Tibial nerve (tissue), 4 donors: ENCODE measurements at regions not wholly inside any gene's neighbourhood (a gene's known extent, or its start where the extent isn't known, plus 50 kb on each side); places are given as distances from the start of the nearest gene placed in this dataset.

Experiments used
- DNase-seq, 2 donors: peaks; one replicate each; pipeline ENCODE4 v3.0.0-alpha.2; 2019; ENCODE audit warnings: low spot score in 2 of 2
- H3K27ac ChIP-seq, 4 donors: fragments of 200-600 bp; sonication (generic) in 3 of 4; one replicate each; pipeline ENCODE4 v1.5.1; 2017 to 2019; ENCODE audit warnings: mild to moderate bottlenecking in 1 of 4
- H3K27me3 ChIP-seq, 2 donors: fragments of 200-600 bp; sonication (generic) in 1 of 2; one replicate each; pipeline versions ENCODE4 v1.5.1 to v1.6.0; 2017 to 2019
- H3K36me3 ChIP-seq, 3 donors: fragments of 200-600 bp; sonication (generic); one replicate each; pipeline ENCODE4 v1.5.1; 2018 to 2019
- H3K4me1 ChIP-seq, 4 donors: fragments of 200-600 bp; sonication (generic) in 3 of 4; one replicate each; pipeline ENCODE4 v1.5.1; 2017 to 2019
- H3K4me3 ChIP-seq, 4 donors: fragments of 200-600 bp; sonication (generic) in 3 of 4; one replicate each; pipeline ENCODE4 v1.5.1; 2017 to 2019; ENCODE audit warnings: mild to moderate bottlenecking in 1 of 4, moderate library complexity in 1 of 4
- H3K9me3 ChIP-seq, 4 donors: fragments of 200-600 bp; sonication (generic) in 3 of 4; one replicate each; pipeline ENCODE4 v1.5.1; 2017 to 2019
- EP300 ChIP-seq, 2 donors: sonication (generic); formaldehyde crosslinking; IDR thresholded peaks; one replicate each; pipeline ENCODE4 v1.6.1; 2017; ENCODE audit warnings: antibody characterized with exemption in 2 of 2, mild to moderate bottlenecking in 1 of 2
- POLR2A ChIP-seq, 2 donors: fragments of 450-650 bp; IDR thresholded peaks; one replicate each; pipeline ENCODE4 v1.6.1; 2017; ENCODE audit warnings: antibody characterized with exemption in 2 of 2, mild to moderate bottlenecking in 2 of 2, moderate library complexity in 2 of 2
- WGBS, 2 donors: methylation state at CpG; one replicate each; pipeline ENCODE4 v1.1.5; 2018; 5-methylcytosine and 5-hydroxymethylcytosine counted together
- TF ChIP-seq, protein P1 (sequence below), 5 experiments: fragments of 200-600 bp in 3 of 5; fragments of 450-650 bp in 2 of 5; sonication (generic) in 3 of 5; IDR thresholded peaks; one replicate each; pipeline ENCODE4 v1.5.1; 2016 to 2019; ENCODE audit warnings: antibody characterized with exemption in 5 of 5, mild to moderate bottlenecking in 3 of 5, moderate library complexity in 2 of 5

DNA sequence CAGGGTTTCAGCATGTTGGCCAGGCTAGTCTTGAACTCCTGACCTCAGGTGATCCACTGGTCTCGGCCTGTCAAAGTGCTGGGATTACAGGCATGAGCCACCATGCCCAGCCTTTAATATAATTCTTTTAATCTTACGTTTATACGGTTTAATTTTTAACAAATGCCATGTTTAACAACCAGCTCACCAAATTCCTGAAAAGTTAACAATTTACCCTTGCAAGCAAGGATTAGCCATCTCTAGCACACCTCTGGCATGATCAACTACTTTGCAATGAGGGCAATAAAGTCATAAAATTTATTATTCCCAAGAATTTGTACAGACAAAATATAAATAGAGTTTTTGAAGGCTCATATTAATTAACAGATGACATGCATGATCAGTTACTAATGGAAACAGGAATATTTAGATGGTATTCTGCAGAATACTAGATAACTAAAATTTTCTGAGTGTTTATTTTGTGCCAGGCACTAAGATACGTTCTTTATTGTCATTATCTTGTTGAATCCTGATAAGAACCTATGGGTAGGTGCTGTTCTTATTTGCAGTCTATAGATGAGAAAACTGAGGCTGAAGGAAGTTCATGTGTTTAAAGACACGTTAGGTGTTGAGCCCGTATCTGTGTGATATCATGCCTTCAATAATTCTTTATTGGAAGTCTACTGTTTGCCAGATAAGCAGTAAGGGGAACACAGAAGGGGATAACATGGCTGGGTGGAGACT, 190.1 kb downstream of the CDCA7 start:
- Histone ChIP-seq H3K27me3 (no peaks in the 10 kb centered on the region), H3K27ac (no peak overlapping the region), H3K36me3 (no peaks in the 10 kb centered on the region), H3K4me3 (no peak overlapping the region), H3K9me3 (peaks cover 0 to 3% (median 0%) of the 10 kb centered on the region in 4 donors), H3K4me1 (no peaks in the 10 kb centered on the region)
- TF ChIP-seq, protein P1, sequence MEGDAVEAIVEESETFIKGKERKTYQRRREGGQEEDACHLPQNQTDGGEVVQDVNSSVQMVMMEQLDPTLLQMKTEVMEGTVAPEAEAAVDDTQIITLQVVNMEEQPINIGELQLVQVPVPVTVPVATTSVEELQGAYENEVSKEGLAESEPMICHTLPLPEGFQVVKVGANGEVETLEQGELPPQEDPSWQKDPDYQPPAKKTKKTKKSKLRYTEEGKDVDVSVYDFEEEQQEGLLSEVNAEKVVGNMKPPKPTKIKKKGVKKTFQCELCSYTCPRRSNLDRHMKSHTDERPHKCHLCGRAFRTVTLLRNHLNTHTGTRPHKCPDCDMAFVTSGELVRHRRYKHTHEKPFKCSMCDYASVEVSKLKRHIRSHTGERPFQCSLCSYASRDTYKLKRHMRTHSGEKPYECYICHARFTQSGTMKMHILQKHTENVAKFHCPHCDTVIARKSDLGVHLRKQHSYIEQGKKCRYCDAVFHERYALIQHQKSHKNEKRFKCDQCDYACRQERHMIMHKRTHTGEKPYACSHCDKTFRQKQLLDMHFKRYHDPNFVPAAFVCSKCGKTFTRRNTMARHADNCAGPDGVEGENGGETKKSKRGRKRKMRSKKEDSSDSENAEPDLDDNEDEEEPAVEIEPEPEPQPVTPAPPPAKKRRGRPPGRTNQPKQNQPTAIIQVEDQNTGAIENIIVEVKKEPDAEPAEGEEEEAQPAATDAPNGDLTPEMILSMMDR (IDR thresholded peaks at IDR 0.05) = no peak
- TF ChIP-seq EP300 (IDR thresholded peaks at IDR 0.05) = no peak
- no peak for TF ChIP-seq POLR2A (IDR thresholded peaks at IDR 0.05)
- no peak for DNase-seq
- WGBS, 2 donors = 75 to 81% methylated on average over 6 of the region's 6 CpGs

DNA sequence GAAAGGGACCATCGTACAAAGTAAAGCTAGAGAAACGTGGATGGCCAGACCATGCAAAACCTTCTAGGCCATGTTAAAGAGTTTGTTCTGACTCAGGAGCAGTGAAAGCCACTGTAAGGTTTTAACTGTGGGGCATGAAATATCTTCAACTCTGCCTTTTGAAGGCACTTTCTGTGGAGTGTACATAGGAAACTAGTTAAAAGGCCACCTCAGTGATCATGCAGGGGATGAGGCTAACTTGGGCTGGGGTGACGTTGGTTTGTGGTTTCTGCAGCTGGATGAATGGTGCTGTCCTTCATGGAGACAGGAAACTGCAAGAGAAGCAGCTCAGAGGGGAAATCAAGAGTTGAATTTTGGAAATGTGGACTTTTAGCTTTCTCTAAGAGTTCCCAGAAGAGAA, 190.7 kb downstream of the CDCA7 start:
- WGBS, 2 donors = 66 to 69% methylated on average over 3 of the region's 3 CpGs
- Histone ChIP-seq H3K36me3 (no peaks in the 10 kb centered on the region), H3K9me3 (peaks cover 0 to 5% (median 0%) of the 10 kb centered on the region in 4 donors), H3K4me3 (no peak overlapping the region), H3K4me1 (no peaks in the 10 kb centered on the region), H3K27me3 (no peaks in the 10 kb centered on the region), H3K27ac (no peak overlapping the region)
- DNase-seq = no peak
- TF ChIP-seq, protein P1 (IDR thresholded peaks at IDR 0.05) = no peak
- TF ChIP-seq POLR2A (IDR thresholded peaks at IDR 0.05) (no peak), EP300 (IDR thresholded peaks at IDR 0.05) (peak in 1 of 2 donors; percentile 27)

- Histone ChIP-seq H3K27me3 (no peaks in the 10 kb centered on the region), H3K4me3 (no peak overlapping the region), H3K4me1 (no peaks in the 10 kb centered on the region), H3K27ac (no peak overlapping the region), H3K9me3 (peaks cover 0 to 5% (median 0%) of the 10 kb centered on the region in 4 donors), H3K36me3 (no peaks in the 10 kb centered on the region)
- no peak for DNase-seq
- TF ChIP-seq, protein P1 (IDR thresholded peaks at IDR 0.05) = no peak
- WGBS, 2 donors = 80 to 87% methylated on average over 6 of the region's 6 CpGs
These were observed 192.8 kb downstream of the CDCA7 start for GRCh38 chr2:173547499-173547898.

- no peaks in the 10 kb centered on the region for H3K4me1 ChIP-seq
- no peak for DNase-seq
- H3K27ac ChIP-seq = no peak overlapping the region
- TF ChIP-seq POLR2A (IDR thresholded peaks at IDR 0.05) = no peak
- TF ChIP-seq, protein P1 (IDR thresholded peaks at IDR 0.05) = no peak
- no peak for TF ChIP-seq EP300 (IDR thresholded peaks at IDR 0.05)
- no peaks in the 10 kb centered on the region for H3K27me3 ChIP-seq
- WGBS, 2 donors = 67 to 80% methylated on average over 1 of the region's 1 CpG
- peaks cover 0 to 5% (median 0%) of the 10 kb centered on the region in 4 donors for H3K9me3 ChIP-seq
- no peak overlapping the region for H3K4me3 ChIP-seq
- no peaks in the 10 kb centered on the region for H3K36me3 ChIP-seq
These were observed 195.5 kb downstream of the CDCA7 start for GRCh38 chr2:173550143-173550542.

GRCh38 chr2:173552531-173552930, 197.9 kb downstream of the CDCA7 start:
- 54 to 62% methylated on average over 3 of the region's 3 CpGs for WGBS, 2 donors
- H3K27ac ChIP-seq = no peak overlapping the region
- no peak for DNase-seq
- H3K9me3 ChIP-seq = peaks cover 0 to 5% (median 0%) of the 10 kb centered on the region in 4 donors
- no peaks in the 10 kb centered on the region for H3K27me3 ChIP-seq
- no peaks in the 10 kb centered on the region for H3K36me3 ChIP-seq
- peaks cover 0 to 7% (median 0%) of the 10 kb centered on the region in 4 donors for H3K4me1 ChIP-seq
- H3K4me3 ChIP-seq = no peak overlapping the region
- no peak for TF ChIP-seq EP300 (IDR thresholded peaks at IDR 0.05)
- no peak for TF ChIP-seq POLR2A (IDR thresholded peaks at IDR 0.05)
- TF ChIP-seq, protein P1 (IDR thresholded peaks at IDR 0.05) = no peak
